ENCODE measurements at regions not wholly inside any gene's neighbourhood (a gene's known extent, or its start where the extent isn't known, plus 50 kb on each side); places are given as distances from the start of the nearest gene placed in this dataset.

GRCh38 chr2:75278314-75278713 lies 79.0 kb upstream of the TACR1 start:
- TF ChIP-seq, protein P1, sequence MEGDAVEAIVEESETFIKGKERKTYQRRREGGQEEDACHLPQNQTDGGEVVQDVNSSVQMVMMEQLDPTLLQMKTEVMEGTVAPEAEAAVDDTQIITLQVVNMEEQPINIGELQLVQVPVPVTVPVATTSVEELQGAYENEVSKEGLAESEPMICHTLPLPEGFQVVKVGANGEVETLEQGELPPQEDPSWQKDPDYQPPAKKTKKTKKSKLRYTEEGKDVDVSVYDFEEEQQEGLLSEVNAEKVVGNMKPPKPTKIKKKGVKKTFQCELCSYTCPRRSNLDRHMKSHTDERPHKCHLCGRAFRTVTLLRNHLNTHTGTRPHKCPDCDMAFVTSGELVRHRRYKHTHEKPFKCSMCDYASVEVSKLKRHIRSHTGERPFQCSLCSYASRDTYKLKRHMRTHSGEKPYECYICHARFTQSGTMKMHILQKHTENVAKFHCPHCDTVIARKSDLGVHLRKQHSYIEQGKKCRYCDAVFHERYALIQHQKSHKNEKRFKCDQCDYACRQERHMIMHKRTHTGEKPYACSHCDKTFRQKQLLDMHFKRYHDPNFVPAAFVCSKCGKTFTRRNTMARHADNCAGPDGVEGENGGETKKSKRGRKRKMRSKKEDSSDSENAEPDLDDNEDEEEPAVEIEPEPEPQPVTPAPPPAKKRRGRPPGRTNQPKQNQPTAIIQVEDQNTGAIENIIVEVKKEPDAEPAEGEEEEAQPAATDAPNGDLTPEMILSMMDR (IDR thresholded peaks at IDR 0.05; ENCODE audit: low read depth, low read length), result no peak
- TF ChIP-seq EZH2phosphoT487 (IDR thresholded peaks at IDR 0.05; ENCODE audit: low read depth), result no peak

All from OCI-LY3 (cell line).